H1 (cell line): ENCODE measurements at regions not wholly inside any gene's neighbourhood (a gene's known extent, or its start where the extent isn't known, plus 50 kb on each side); places are given as distances from the start of the nearest gene placed in this dataset.

ENCODE experiments used
- CBX8 ChIP-seq: fragments of 300-800, 300-1000 bp; sonication (generic); IDR thresholded peaks from 2 replicates; pipeline ENCODE4 v1.7.1; 2016; ENCODE audit warnings: low read depth, low read length, borderline replicate concordance
- CREB1 ChIP-seq: IDR thresholded peaks from 2 replicates; pipeline ENCODE4 v1.6.1; 2012; ENCODE audit warnings: inconsistent platforms
- GABPA ChIP-seq: IDR thresholded peaks from 2 replicates; pipeline ENCODE4 v1.6.1; 2011; ENCODE audit warnings: mild to moderate bottlenecking, low read length, moderate library complexity, borderline replicate concordance; ENCODE audit not compliant: insufficient read depth
- JUND ChIP-seq: IDR thresholded peaks from 2 replicates; pipeline ENCODE4 v1.6.1; 2011; ENCODE audit warnings: mild to moderate bottlenecking, improper control_type of control experiment, low read length
- KDM5A ChIP-seq: fragments of 200-600 bp; IDR thresholded peaks from 2 replicates; pipeline ENCODE4 v1.7.1; 2012; ENCODE audit warnings: mild to moderate bottlenecking, low read length, inconsistent platforms, mixed read lengths
- POLR2A ChIP-seq, 2 experiments: IDR thresholded peaks; 1 replicate in 1 of 2; 2 replicates in 1 of 2; pipeline ENCODE4 v1.6.1; 2011; ENCODE audit warnings: low read depth in 2 of 2, low read length in 2 of 2, mild to moderate bottlenecking in 2 of 2; ENCODE audit errors: control extremely low read depth in 1 of 2
- RAD21 ChIP-seq, 2 experiments: IDR thresholded peaks in 1 of 2; conservative IDR thresholded peaks in 1 of 2; 2 replicates each; pipeline ENCODE4 v1.6.1; 2011; ENCODE audit warnings: low read depth in 2 of 2, low read length in 2 of 2, improper control_type of control experiment in 1 of 2, inconsistent platforms in 1 of 2, mild to moderate bottlenecking in 1 of 2, moderate library complexity in 1 of 2
- RFX5 ChIP-seq: IDR thresholded peaks from 2 replicates; pipeline ENCODE4 v1.6.1; 2011; ENCODE audit warnings: low read depth, low read length, improper control_type of control experiment, borderline replicate concordance
- ZNF274 ChIP-seq: IDR thresholded peaks from 2 replicates; pipeline ENCODE4 v1.7.0; 2012; ENCODE audit warnings: low read length, borderline replicate concordance; ENCODE audit errors: extremely low read depth
- TF ChIP-seq, protein P1 (sequence below), 3 experiments: IDR thresholded peaks; 1 replicate in 2 of 3; 2 replicates in 1 of 3; pipeline versions ENCODE4 v1.5.1 to v1.6.1; 2011; ENCODE audit warnings: low read length in 3 of 3, mild to moderate bottlenecking in 3 of 3, inconsistent platforms in 2 of 3, low read depth in 1 of 3, moderate library complexity in 1 of 3; ENCODE audit not compliant: insufficient read depth in 1 of 3; ENCODE audit errors: control extremely low read depth in 1 of 3
- TF ChIP-seq, protein P2 (sequence below): IDR thresholded peaks from 2 replicates; pipeline ENCODE4 v1.6.1; 2012; ENCODE audit warnings: inconsistent platforms

DNA sequence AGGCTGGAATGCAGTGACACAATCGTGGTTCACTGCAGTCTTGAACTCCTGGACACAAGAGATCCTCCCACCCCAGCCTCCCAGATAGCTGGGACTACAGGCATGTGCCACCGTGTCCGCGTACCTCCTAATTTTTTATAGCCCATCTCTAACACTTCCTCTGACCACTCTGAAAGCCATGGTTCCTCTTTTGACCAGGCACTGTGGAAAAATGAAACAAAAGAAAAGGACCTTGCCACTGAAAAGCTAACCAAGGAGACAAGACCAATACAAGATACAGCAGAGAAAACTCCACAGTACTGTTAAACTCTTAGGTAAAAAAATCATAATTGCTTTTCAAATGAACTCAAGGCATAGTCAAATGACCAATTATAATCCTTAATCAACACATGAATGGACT is 233.3 kb downstream of the NEDD1 start:
- TF ChIP-seq, protein P1, sequence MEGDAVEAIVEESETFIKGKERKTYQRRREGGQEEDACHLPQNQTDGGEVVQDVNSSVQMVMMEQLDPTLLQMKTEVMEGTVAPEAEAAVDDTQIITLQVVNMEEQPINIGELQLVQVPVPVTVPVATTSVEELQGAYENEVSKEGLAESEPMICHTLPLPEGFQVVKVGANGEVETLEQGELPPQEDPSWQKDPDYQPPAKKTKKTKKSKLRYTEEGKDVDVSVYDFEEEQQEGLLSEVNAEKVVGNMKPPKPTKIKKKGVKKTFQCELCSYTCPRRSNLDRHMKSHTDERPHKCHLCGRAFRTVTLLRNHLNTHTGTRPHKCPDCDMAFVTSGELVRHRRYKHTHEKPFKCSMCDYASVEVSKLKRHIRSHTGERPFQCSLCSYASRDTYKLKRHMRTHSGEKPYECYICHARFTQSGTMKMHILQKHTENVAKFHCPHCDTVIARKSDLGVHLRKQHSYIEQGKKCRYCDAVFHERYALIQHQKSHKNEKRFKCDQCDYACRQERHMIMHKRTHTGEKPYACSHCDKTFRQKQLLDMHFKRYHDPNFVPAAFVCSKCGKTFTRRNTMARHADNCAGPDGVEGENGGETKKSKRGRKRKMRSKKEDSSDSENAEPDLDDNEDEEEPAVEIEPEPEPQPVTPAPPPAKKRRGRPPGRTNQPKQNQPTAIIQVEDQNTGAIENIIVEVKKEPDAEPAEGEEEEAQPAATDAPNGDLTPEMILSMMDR (IDR thresholded peaks at IDR 0.05; ENCODE audit: control extremely low read depth in 1 of 3, insufficient read depth in 1 of 3, low read depth in 1 of 3, low read length in 3 of 3): no peak
- TF ChIP-seq CBX8 (no peak), GABPA (no peak), KDM5A (no peak), RFX5 (no peak), RAD21 (IDR thresholded peaks at IDR 0.05 in 1 of 2, conservative IDR thresholded peaks at IDR 0.05 in 1 of 2; ENCODE audit: low read depth in 2 of 2, low read length in 2 of 2) (no peak), JUND (no peak), POLR2A (IDR thresholded peaks at IDR 0.05; ENCODE audit: control extremely low read depth in 1 of 2, low read depth in 2 of 2, low read length in 2 of 2) (no peak), ZNF274 (no peak), CREB1 (no peak)
- TF ChIP-seq, protein P2, sequence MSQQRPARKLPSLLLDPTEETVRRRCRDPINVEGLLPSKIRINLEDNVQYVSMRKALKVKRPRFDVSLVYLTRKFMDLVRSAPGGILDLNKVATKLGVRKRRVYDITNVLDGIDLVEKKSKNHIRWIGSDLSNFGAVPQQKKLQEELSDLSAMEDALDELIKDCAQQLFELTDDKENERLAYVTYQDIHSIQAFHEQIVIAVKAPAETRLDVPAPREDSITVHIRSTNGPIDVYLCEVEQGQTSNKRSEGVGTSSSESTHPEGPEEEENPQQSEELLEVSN: no peak
